IMR-90 (cell line): ENCODE measurements at regions not wholly inside any gene's neighbourhood (a gene's known extent, or its start where the extent isn't known, plus 50 kb on each side); places are given as distances from the start of the nearest gene placed in this dataset.
A peak's percentile ranks its signal among the peaks of the same experiment; 100 is the strongest.

Source experiments
- CEBPB ChIP-seq: IDR thresholded peaks from 2 replicates; pipeline ENCODE4 v1.6.1; 2012; ENCODE audit warnings: low read depth, low read length, improper control_type of control experiment
- CHD1 ChIP-seq: IDR thresholded peaks from 2 replicates; pipeline ENCODE4 v1.6.1; 2012; ENCODE audit warnings: low read depth, low read length, improper control_type of control experiment
- CTCF ChIP-seq: conservative IDR thresholded peaks from 2 replicates; pipeline ENCODE4 v1.5.1; 2012; ENCODE audit warnings: mild to moderate bottlenecking, low read depth, low read length, improper control_type of control experiment
- FOS ChIP-seq: fragments of 150-350 bp; IDR thresholded peaks from 2 replicates; pipeline ENCODE4 v1.6.1; 2016; ENCODE audit warnings: low read depth, low read length
- MAFK ChIP-seq: IDR thresholded peaks from 2 replicates; pipeline ENCODE4 v1.6.1; 2012; ENCODE audit warnings: low read depth, low read length, improper control_type of control experiment
- MAZ ChIP-seq: IDR thresholded peaks from 2 replicates; pipeline ENCODE4 v1.6.1; 2012; ENCODE audit warnings: low read depth, mild to moderate bottlenecking, low read length, improper control_type of control experiment, moderate library complexity, borderline replicate concordance
- POLR2A ChIP-seq: IDR thresholded peaks from 2 replicates; pipeline ENCODE4 v1.6.1; 2012; ENCODE audit warnings: mild to moderate bottlenecking, low read depth, low read length
- RAD21 ChIP-seq: IDR thresholded peaks from 2 replicates; pipeline ENCODE4 v1.6.1; 2012; ENCODE audit warnings: low read length, improper control_type of control experiment
- RCOR1 ChIP-seq: IDR thresholded peaks from 2 replicates; pipeline ENCODE4 v1.6.1; 2012; ENCODE audit warnings: mild to moderate bottlenecking, low read length, improper control_type of control experiment; ENCODE audit not compliant: insufficient replicate concordance
- RFX5 ChIP-seq: IDR thresholded peaks from 2 replicates; pipeline ENCODE4 v1.8.0; 2012; ENCODE audit warnings: low read depth, mild to moderate bottlenecking, low read length, moderate library complexity
- SMC3 ChIP-seq: fragments of 150-350 bp; IDR thresholded peaks from 2 replicates; pipeline ENCODE4 v1.6.1; 2016; ENCODE audit warnings: low read depth, mild to moderate bottlenecking, antibody characterized with exemption, low read length, moderate library complexity

- TF ChIP-seq POLR2A, result no peak
- TF ChIP-seq CTCF, result no peak
- TF ChIP-seq SMC3, result no peak
- no peak for TF ChIP-seq CEBPB
- no peak for TF ChIP-seq CHD1
- no peak for TF ChIP-seq RFX5
- no peak for TF ChIP-seq MAZ
- TF ChIP-seq RAD21, result no peak
- no peak for TF ChIP-seq RCOR1
- TF ChIP-seq MAFK, result peak; percentile 57
- no peak for TF ChIP-seq FOS
Observed at GRCh38 chr7:80286611-80287010, 152.0 kb downstream of the GNAI1 start.
